GM18508 (cell line): ENCODE measurements at regions not wholly inside any gene's neighbourhood (a gene's known extent, or its start where the extent isn't known, plus 50 kb on each side); places are given as distances from the start of the nearest gene placed in this dataset.

ENCODE experiments used
- ATAC-seq: cut with Tn5 transposase; IDR thresholded peaks from one replicate; pipeline ENCODE4 v1.9.1; 2021; ENCODE audit warnings: moderate number of reproducible peaks; ENCODE audit not compliant: insufficient read depth, unreplicated experiment

- no peak for ATAC-seq
These were observed 463.6 kb upstream of the SOX9 start for GRCh38 chr17:71656964-71657858.

DNA sequence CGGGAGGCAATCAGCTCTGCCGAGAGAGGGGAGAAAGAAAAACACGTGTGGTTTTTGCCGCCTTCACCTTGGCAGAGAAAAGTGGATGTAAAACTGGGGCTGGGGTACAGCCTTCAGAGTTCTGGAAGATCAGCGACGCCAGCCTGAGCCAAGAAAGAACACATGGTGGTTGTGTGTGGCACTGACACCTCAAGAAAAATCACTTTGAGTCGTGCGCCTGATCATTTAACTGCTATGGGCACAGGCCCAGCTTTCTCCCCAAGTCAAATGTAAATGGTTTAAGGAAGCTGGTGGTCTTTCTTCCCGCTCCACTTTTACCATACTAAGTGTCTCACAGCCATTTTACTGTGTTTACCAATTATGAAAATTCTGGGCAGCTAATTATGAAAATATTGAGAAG is 461.8 kb upstream of the SOX9 start:
- ATAC-seq, result no peak

DNA sequence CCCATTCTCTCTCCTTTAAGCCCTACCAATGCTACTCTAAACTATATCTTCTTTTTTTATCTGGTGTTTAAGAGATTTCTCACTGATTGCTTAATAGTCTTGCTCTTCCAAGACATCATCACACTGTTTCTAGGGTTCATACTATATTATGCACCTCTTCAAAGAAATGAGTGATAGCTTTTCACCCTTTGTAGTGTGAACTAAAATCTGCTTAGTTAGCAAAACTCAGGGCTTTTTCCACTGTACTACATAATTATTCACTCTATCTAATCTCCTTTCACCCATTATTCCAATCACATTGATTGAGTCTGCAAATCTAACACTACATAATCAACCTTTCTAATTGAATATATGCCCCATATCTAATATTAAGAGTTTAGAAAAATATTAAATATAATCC is 456.0 kb upstream of the SOX9 start:
- ATAC-seq, result no peak

DNA sequence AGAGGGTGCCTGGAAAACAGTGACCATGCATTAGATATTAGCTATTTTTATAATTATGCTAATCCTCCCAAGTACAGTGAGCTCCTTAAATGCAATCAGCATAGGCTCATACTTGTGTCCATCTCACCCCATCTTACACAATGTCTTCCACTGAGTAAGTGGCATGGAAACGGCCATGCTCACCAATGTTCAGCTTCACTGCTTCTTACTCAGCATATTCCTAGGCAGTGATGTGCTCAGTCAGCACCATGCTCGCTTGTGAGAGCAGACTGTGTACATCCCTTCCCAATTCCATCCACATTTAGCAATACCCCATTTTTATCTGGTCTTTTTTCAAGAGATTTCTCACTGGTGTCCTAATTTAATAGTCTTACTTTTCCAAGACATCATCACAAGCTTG is 454.8 kb upstream of the SOX9 start:
- no peak for ATAC-seq

GRCh38 chr17:71667661-71668060 is 453.2 kb upstream of the SOX9 start:
- ATAC-seq, result no peak

- no peak for ATAC-seq
These were observed 452.0 kb upstream of the SOX9 start for GRCh38 chr17:71668807-71669206.

DNA sequence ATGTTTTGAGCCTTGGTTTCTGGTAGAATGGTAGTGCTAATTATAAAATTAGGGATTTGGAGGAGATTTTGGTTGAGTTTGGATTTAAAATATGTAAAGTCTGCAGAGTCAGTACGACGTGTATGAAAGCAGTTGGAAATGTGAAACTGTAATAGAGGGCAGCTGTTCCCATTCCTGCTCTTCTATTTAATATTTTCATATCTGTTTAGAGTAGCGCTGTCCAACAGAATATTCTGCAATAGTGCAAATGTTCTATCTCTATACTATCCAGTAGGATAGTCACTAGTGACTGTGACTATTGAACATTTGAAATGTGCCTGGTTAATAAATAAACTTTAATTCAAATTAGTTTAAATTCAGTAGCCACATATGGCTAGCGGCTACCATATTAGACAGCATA is 443.4 kb upstream of the SOX9 start:
- ATAC-seq, result no peak

DNA sequence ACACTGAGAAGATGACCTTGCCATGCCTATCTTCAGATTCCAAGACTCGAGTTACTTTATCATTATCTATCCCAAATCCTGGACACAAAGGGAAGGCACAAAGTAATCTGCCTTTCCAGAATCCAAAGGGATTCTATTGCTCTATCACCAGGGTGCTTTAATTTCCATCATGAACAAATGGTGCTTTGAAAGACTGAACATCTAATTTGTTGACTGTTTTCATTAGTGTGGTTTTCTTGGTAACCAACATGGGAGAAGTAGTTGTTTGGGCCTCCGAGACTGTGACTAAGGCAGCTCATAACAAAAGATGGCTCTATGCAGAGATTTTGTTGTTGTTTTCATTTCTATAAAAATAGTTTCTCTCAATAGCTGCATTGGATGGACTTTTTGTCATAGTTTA is 441.0 kb upstream of the SOX9 start:
- no peak for ATAC-seq

DNA sequence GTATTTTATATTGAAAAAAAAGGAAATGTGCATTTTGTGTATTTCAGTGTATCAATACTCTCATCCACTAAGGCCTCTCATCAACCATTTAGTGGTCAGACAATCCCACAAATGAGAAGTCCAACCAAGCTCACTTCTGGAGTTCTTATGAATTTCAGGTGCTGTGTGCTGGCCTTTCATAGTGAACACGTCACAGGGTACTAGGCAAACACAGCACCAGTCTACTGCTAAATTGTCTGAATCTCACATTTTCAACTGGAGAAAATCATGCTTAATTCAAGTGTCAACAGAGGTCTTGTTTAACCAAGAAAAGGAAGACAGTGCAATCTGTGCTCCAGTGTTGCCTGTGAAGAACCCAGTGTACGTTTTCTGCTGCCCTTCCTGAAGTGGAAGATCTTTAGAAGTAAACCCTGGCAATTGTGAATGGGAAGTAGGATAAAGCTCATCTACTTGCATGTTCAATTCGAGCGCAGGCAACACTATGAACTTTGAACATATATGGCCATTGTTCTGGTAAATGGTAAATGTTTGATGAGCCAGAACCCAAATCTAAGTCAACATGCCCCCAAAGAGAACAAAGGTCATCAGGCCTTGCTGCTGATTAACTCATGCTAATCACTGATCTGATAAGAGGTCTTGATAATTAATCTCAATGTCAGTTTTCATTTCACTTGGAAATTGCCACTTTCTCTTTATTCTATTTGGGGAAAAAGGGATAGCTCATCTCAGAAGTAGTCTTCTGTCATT is 439.2 kb upstream of the SOX9 start:
- ATAC-seq, result no peak

DNA sequence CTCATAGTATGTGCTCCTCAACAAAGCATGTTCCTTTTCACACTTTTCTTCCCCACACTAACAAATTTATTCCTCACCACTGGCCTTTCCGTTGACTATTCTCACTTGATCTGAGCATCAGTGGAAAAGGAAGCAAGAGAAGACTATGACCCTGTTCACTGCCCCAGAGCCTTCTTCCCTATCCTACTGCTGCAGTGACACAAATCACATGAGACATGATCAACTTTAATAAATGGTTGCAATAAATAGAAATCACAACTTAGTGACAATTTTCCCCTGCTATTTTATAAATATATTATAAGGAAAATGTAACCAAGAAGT is 438.7 kb upstream of the SOX9 start:
- ATAC-seq, result no peak

- ATAC-seq, result no peak
These were observed 431.0 kb upstream of the SOX9 start for GRCh38 chr17:71689782-71690181.

DNA sequence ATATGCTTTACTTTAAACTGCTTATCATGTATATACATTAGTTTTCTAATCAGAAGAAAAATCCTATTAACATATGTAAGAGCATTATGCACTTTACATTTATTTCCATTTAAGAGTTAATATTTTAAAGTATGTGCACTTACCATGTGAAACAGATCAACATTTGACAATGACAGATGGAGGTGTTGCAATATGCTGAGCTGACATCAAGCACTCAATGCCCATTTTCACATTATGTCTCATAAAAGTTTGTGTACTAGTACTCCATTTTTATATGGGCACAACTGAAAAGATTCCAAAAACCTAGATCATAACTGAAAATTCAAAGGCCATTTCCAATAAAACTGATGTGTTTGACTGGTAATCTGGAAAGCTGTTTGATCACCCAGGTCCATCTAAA is 420.9 kb upstream of the SOX9 start:
- ATAC-seq, result no peak

DNA sequence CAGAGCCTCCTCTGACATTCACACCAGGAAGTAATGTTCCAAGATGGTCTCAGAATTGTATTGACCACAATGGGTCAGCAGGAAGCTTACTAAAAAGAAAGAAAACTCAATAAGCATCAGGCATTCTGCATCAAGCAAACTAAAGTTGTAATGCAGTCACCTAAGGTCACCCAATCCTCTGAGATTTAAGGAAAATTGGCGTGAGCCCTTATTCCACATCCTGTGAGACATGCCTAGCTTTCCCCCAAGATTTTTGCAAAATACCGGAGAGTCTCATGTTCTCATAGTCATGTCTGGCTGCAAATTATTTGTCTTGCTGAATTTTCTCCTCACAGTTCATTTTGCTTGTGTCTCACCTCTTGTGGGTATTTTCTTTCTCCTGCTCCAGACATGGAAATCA is 417.1 kb upstream of the SOX9 start:
- no peak for ATAC-seq

GRCh38 chr17:71709271-71709890 is 411.4 kb upstream of the SOX9 start:
- no peak for ATAC-seq

DNA sequence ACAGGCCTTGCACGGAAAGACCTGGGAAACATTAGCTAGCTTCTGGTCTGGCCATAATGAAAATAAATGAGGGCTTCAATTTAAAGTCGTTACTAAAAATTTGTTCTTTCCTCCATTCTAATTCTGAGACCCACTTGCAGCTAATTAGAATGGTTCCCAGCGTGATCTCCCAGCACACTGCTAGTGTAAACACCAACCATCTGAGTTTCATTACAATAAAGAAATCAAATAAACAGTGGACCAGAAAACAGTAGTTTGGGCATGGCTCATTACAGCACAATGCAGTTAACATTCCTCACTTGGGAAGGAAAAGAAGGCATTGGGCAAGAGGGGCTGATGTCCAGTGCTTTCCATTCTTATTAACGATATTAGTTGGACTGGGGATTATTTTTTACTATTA is 410.9 kb upstream of the SOX9 start:
- ATAC-seq, result no peak

GRCh38 chr17:71710816-71711215 is 410.0 kb upstream of the SOX9 start:
- ATAC-seq, result no peak

- ATAC-seq, result no peak
These were observed 407.0 kb upstream of the SOX9 start for GRCh38 chr17:71713846-71714245.

GRCh38 chr17:71724339-71724738 is 396.5 kb upstream of the SOX9 start:
- no peak for ATAC-seq

GRCh38 chr17:71725811-71726210 is 395.0 kb upstream of the SOX9 start:
- ATAC-seq, result no peak

- ATAC-seq, result no peak
These were observed 394.5 kb upstream of the SOX9 start for GRCh38 chr17:71726341-71726740.

- no peak for ATAC-seq
These were observed 393.5 kb upstream of the SOX9 start for GRCh38 chr17:71727292-71727691.
